Stimulated activated CD4-positive, alpha-beta T cell treated with anti-CD3 and anti-CD28 coated beads, Interleukin-4, amount 100 ng/mL, for 4 hours (primary cell): ENCODE measurements at regions not wholly inside any gene's neighbourhood (a gene's known extent, or its start where the extent isn't known, plus 50 kb on each side); places are given as distances from the start of the nearest gene placed in this dataset.

Source experiments
- DNase-seq, 2 experiments: peaks; one replicate each; pipeline ENCODE4 v3.0.0-alpha.2; 2020

GRCh38 chr5:74073257-74073656 lies 447.3 kb downstream of the ARHGEF28 start:
- DNase-seq = no peak

DNA sequence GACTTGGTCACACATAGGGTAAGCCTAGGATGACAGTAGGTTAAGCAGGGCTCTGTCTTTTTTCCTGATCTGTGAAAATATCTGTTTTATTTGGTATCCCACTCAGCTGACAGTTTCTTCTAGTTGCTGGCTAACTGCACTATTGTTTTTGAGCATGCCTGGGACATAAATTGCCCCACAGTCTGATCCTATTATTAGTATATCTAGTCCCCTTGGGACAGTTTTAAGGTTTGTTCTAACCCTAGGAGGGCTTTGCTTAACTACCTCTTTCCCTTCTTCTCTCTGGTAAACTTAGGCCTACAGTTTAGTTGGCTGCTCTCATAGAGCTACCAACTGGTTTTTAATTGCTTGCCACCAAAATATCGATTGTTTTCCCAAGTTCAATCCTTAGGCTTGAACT lies 446.6 kb downstream of the ARHGEF28 start:
- DNase-seq = no peak

GRCh38 chr5:74070766-74071165 lies 444.8 kb downstream of the ARHGEF28 start:
- no peak for DNase-seq

DNA sequence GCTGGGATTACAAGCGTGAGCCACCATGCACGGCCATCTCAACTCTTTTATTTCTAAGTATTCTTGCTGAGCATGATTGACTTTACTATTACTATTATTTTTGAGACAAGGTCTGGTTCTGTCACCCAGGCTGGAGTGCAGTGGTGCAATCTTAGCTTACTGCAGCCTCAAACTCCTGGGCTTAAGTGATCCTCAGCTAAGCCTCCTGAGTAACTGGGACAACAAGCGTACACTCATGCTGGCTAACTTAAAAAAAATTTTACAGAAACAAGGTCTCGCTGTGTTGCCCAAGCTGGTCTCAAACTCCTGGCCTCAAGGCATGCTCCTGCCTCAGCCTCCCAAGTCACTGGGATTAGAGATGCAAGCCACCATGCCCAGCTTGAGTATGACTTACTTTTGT lies 443.7 kb downstream of the ARHGEF28 start:
- no peak for DNase-seq

GRCh38 chr5:74067748-74068541 lies 441.9 kb downstream of the ARHGEF28 start:
- no peak for DNase-seq

GRCh38 chr5:74064911-74065310 lies 438.9 kb downstream of the ARHGEF28 start:
- DNase-seq = no peak

- DNase-seq = no peak
Observed at GRCh38 chr5:74064225-74064624, 438.2 kb downstream of the ARHGEF28 start.

GRCh38 chr5:74063821-74064220 lies 437.8 kb downstream of the ARHGEF28 start:
- no peak for DNase-seq

DNA sequence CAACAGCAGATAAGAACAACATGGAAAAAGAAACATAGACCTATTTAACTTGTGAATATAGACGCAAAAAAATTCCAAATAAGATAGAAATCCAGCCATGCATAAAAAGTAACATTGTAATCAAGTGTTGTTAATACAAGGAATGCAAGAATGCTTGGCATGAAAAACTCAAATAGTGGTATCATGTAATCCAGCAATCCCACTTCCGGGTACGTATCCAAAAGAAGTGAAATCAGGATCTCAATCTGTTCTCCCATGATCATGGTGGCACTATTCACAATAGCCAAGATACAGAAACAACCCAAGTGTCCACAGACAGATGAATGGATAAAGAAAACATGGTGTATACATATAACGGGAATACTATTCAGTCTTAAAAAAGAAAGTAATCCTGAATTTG lies 437.4 kb downstream of the ARHGEF28 start:
- no peak for DNase-seq

DNA sequence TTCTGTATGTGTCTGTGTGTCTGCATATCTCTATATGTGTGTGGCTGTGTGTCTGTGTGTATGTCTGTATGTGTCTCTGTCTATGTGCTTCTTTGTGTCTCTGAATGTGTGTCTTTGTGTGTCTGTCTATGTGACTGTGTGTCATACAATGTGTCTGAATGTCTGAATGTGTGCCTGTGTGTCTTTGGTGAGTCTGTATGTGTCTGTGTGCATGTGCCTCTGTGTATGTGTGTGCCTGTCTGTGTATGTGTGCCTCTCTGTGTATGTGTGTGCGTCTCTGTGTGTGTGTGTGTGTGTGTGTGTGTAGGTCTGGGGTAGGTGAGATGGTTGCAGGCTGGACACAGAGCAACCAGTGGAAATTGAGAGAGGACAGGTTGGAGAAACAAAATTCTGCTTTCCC lies 435.3 kb downstream of the ARHGEF28 start:
- DNase-seq = no peak

- no peak for DNase-seq
Observed at GRCh38 chr5:74059706-74060105, 433.7 kb downstream of the ARHGEF28 start.

- DNase-seq = no peak
Observed at GRCh38 chr5:74056789-74057164, 430.8 kb downstream of the ARHGEF28 start.

DNA sequence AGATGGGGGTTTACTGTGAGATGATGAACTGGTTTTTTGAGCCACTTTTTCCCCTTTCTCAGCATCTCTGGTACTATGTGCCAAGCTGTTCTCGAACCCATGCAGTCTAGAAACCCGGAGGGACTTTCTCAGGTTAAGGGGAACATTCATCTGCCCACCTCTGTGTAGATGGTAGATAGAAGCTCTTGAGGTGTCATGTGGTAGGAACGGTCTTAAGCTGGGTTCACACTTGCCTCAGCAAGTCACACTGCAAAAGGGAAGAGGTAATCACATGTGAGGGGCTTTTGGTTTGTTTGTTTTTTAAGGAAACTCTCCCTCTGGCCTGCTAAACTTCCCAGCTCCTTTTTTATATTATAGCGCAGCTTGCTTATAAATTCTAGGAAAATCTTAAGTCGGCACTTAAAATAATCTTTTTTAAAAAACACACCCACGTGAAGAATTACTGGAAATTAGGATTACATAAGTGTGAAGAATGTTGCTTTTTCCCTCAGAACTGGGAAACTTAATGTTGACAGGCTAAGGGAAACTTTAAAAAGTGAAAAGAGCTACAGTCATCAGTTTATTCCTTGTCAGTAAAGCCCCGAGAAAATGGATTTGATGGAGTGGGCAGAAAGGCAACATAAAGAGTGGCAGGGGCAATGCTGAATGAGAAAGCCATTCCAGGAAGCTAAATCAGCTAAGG lies 430.3 kb downstream of the ARHGEF28 start:
- DNase-seq = no peak

DNA sequence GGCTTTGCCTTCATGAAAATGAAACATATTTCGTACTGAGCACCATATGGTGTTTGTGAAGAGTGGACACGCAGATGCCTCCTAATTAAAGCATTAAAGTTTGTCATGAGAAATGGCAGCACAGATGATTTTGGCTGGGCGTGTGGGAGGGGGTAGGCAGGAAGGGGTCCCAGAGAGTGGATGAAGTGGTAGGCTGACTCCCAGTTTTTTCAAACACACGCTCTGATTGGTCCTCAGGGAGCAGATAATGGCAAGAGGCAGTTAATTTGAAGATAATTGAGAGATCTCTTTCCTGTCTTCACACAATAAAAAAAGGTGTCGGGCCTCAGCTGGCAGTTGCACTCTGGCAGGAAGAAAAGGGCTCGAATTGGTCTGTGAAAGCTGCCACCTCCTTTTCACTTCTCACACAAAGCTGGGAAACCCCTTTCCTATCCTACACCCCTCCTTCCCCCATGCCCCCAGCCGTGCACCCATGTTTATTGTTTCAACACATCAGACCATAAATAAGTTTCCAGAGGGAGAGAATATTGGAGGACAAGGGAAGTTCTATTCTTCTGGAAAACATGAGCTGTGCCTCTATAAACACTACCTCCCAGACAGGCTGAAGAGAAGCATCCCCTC lies 429.6 kb downstream of the ARHGEF28 start:
- DNase-seq = no peak

DNA sequence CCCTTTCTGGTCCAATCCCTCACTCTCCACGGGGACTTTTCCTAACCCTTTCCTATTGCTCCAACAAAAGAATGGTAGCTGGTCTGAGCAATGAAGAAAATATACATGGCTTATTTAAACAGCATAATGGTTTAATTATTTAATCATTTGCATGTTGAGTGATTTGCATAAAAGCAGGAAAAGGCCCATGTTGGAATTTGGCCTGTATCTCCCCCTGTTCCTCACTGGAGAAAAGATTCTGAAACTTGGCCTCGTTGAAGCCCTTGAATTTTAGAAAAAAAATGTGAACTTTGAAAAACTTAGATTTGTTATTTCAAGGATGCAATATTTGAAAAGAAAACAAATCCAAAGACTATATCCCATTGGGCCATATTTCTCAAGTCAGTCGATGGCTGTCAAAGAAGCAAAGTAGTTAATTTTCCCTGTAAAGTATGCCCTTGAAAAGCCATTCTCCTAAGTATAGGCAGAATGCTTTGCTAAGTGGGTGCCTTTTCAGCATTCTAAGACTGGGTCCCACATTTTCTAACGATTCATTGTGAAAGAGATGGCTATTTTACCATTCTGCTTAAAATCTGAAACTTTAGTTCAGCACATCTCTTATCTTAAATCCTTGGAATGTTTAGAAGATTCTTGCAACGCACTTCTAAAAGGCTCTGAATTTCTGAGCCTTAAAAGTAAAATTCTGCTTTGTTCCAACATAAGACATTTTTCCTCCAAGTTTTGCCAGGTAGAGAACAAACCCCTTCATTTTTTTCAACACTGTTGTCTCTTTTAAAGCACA lies 428.8 kb downstream of the ARHGEF28 start:
- no peak for DNase-seq

DNA sequence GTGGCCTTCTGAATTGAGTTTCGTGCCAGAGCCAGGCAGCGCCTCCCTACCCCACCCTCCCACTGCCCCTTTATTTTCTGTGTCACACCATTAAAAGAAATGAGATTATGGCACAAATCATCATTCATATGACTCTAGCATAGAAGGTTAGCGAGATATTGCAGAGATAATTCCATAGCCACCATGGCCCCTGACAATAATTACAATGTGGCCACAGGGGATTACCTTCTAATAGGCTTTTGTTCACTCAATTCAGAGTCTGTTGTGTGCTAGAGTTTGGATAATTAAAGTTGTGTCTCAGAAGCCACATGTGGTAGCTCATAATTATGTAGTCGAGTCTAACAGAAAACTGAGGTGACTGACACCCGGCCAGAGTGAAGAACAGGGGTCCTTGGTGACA lies 428.1 kb downstream of the ARHGEF28 start:
- no peak for DNase-seq

DNA sequence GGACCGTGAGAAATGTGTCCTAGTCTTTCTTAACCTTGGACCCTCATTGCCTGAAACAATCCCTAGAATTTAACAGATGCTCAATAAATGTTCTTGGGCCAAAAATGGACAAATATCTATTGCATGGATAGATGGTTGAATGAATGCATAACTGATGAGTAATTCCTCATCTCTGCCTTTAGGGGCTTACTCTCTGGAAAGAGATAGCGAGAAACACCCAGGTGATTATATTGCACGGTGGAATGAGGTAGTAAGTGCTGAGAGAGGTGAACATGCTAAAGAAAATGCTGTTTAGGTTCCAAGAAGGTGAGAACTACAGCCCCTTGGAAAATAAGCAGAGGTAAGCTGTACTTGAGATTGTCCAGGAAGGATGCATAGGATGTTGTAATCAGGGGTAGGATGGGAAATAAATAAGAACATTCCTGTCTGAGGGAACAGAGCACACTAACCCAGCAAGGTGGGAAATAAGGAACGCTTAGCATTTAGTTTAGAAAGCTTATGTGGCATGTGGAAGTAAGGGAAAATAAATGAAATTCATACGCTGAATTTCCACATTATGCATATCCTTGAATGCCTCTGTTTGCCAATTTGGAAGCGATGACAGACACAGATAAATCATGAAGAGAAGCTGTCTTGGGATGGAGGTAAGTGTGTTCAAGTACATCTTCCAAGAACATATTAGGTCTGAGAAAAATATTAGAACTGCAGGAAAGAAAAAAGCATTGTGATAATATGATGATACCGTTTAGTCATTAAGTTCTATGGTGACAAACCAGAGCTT lies 426.6 kb downstream of the ARHGEF28 start:
- no peak for DNase-seq

- DNase-seq = no peak
Observed at GRCh38 chr5:74051076-74051475, 425.1 kb downstream of the ARHGEF28 start.

DNA sequence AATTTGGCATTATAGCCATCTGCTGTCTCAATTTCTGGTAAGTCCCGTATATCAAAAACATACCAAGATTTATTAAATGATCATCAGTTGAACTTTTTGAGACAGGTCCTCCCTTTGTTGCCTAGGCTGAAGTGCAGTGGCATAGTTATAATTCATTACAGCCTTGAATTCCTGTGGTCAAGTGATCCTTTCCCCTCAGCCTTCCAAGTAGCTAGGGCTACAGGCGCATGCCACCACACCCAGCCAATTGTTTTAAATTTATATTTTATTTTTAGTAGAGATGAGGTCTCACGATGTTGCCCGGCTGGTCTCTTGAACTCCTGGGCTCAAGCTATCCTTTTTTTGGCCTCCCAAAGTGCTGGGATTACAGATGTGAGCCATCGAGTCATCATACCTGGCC lies 418.9 kb downstream of the ARHGEF28 start:
- DNase-seq = no peak

- DNase-seq = no peak
Observed at GRCh38 chr5:74042959-74043358, 417.0 kb downstream of the ARHGEF28 start.

- DNase-seq = no peak
Observed at GRCh38 chr5:74042559-74042958, 416.6 kb downstream of the ARHGEF28 start.

DNA sequence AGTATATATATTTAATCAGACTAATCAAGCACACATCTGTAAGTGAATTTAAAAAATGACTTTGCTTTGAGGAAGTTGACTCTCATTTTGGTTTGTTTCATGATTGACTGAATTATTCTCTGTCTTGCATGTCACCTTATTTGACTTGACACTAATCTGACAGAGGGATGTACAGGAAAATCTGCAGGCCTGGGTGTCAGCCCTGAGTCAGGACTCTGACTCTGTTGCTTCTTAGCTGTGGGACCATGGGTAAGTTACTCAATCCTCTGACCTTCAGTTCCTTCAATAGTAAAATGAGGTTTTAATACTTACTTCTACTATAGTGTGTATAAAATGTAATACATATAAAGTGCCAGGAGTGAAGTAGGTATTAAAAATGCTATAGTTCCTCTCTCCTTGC lies 415.9 kb downstream of the ARHGEF28 start:
- DNase-seq = no peak
